Sciatic nerve (tissue), 2 donors: ENCODE measurements at regions not wholly inside any gene's neighbourhood (a gene's known extent, or its start where the extent isn't known, plus 50 kb on each side); places are given as distances from the start of the nearest gene placed in this dataset.

Experiments
- ATAC-seq: fragments of 200-7000 bp; cut with Tn5 transposase; one replicate; pipeline ENCODE4 v1.9.1; 2020; ENCODE audit warnings: mild to moderate bottlenecking, moderate library complexity
- DNase-seq: peaks from one replicate; pipeline ENCODE4 v3.0.0-alpha.2; 2020; ENCODE audit warnings: low spot score
- intact Hi-C: fragments of 100-400 bp; cut with DNase I; formaldehyde crosslinking; loops from one replicate; pipeline ENCODE4 v1.14.2; 2022
- donor health status: DM: no; HTN: no; CAD: no.
- donor health status: DM: no; HTN: no; CAD: no.

- ATAC-seq = no peak
- no peak for DNase-seq
- intact Hi-C loops = loop anchor here (10.0 kb wide), 1 partner anchor 933 kb away; no protein-coding TSS in a partner anchor
Observed at GRCh38 chr5:158172005-158172404, 313.1 kb upstream of the CLINT1 start.

- no peak for ATAC-seq
- DNase-seq = no peak
- intact Hi-C loops = loop anchor here (10.0 kb wide), 1 partner anchor 934 kb away; no protein-coding TSS in a partner anchor
Observed at GRCh38 chr5:158170534-158170933, 311.6 kb upstream of the CLINT1 start.

- no peak for DNase-seq
- no peak for ATAC-seq
- intact Hi-C loops = loop anchor here (10.0 kb wide), 1 partner anchor 935 kb away; no protein-coding TSS in a partner anchor
Observed at GRCh38 chr5:158170060-158170459, 311.1 kb upstream of the CLINT1 start.

- intact Hi-C loops = no loop called here
- ATAC-seq = no peak
- no peak for DNase-seq
Observed at GRCh38 chr5:158166424-158166823, 307.5 kb upstream of the CLINT1 start.

GRCh38 chr5:158165647-158166046 lies 306.7 kb upstream of the CLINT1 start:
- DNase-seq = no peak
- no peak for ATAC-seq
- intact Hi-C loops = no loop called here

GRCh38 chr5:158164296-158165047 lies 305.5 kb upstream of the CLINT1 start:
- DNase-seq = no peak
- no peak for ATAC-seq
- intact Hi-C loops = no loop called here

- no peak for ATAC-seq
- intact Hi-C loops = no loop called here
Observed at GRCh38 chr5:158163451-158164295, 304.7 kb upstream of the CLINT1 start.

GRCh38 chr5:158162479-158163034 lies 303.6 kb upstream of the CLINT1 start:
- ATAC-seq (no peak), DNase-seq (no peak)
- intact Hi-C loops = no loop called here

More at GRCh38 chr5:158163451-158164295, 304.7 kb upstream of the CLINT1 start:
- no peak for DNase-seq

- intact Hi-C loops = no loop called here
- no peak for DNase-seq
- no peak for ATAC-seq
Observed at GRCh38 chr5:158162026-158162425, 303.1 kb upstream of the CLINT1 start.

- no peak for DNase-seq
- ATAC-seq = no peak
- intact Hi-C loops = no loop called here
Observed at GRCh38 chr5:158159621-158160020, 300.7 kb upstream of the CLINT1 start.

- intact Hi-C loops = no loop called here
- DNase-seq = no peak
- ATAC-seq = no peak
Observed at GRCh38 chr5:158155811-158156505, 297.0 kb upstream of the CLINT1 start.

GRCh38 chr5:158155067-158155466 lies 296.1 kb upstream of the CLINT1 start:
- intact Hi-C loops = no loop called here
- DNase-seq (no peak), ATAC-seq (no peak)

GRCh38 chr5:158154226-158155005 lies 295.5 kb upstream of the CLINT1 start:
- intact Hi-C loops = no loop called here
- ATAC-seq (peak; percentile 96), DNase-seq (no peak)

- ATAC-seq = no peak
- no peak for DNase-seq
- intact Hi-C loops = no loop called here
Observed at GRCh38 chr5:158153508-158153907, 294.6 kb upstream of the CLINT1 start.

GRCh38 chr5:158152136-158152535 lies 293.2 kb upstream of the CLINT1 start:
- intact Hi-C loops = no loop called here
- no peak for DNase-seq
- no peak for ATAC-seq

- intact Hi-C loops = no loop called here
- DNase-seq (no peak), ATAC-seq (no peak)
Observed at GRCh38 chr5:158147227-158147626, 288.3 kb upstream of the CLINT1 start.

GRCh38 chr5:158145827-158146226 lies 286.9 kb upstream of the CLINT1 start:
- DNase-seq (no peak), ATAC-seq (no peak)
- intact Hi-C loops = no loop called here

GRCh38 chr5:158143081-158143480 lies 284.1 kb upstream of the CLINT1 start:
- DNase-seq = no peak
- intact Hi-C loops = no loop called here
- no peak for ATAC-seq

- ATAC-seq (no peak), DNase-seq (no peak)
- intact Hi-C loops = no loop called here
Observed at GRCh38 chr5:158142156-158142555, 283.2 kb upstream of the CLINT1 start.
